ENCODE measurements at regions not wholly inside any gene's neighbourhood (a gene's known extent, or its start where the extent isn't known, plus 50 kb on each side); places are given as distances from the start of the nearest gene placed in this dataset.

- no peak for DNase-seq (ENCODE audit: low read depth)
- TF ChIP-seq, protein P1, sequence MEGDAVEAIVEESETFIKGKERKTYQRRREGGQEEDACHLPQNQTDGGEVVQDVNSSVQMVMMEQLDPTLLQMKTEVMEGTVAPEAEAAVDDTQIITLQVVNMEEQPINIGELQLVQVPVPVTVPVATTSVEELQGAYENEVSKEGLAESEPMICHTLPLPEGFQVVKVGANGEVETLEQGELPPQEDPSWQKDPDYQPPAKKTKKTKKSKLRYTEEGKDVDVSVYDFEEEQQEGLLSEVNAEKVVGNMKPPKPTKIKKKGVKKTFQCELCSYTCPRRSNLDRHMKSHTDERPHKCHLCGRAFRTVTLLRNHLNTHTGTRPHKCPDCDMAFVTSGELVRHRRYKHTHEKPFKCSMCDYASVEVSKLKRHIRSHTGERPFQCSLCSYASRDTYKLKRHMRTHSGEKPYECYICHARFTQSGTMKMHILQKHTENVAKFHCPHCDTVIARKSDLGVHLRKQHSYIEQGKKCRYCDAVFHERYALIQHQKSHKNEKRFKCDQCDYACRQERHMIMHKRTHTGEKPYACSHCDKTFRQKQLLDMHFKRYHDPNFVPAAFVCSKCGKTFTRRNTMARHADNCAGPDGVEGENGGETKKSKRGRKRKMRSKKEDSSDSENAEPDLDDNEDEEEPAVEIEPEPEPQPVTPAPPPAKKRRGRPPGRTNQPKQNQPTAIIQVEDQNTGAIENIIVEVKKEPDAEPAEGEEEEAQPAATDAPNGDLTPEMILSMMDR (IDR thresholded peaks at IDR 0.05; ENCODE audit: low read length, missing control alignments): no peak
- H3K4me3 ChIP-seq (replicated peaks; ENCODE audit: low read depth, low read length): no peak overlapping the region
Measured at GRCh38 chr9:129283705-129284606, 105.9 kb upstream of the IER5L start.

DNA sequence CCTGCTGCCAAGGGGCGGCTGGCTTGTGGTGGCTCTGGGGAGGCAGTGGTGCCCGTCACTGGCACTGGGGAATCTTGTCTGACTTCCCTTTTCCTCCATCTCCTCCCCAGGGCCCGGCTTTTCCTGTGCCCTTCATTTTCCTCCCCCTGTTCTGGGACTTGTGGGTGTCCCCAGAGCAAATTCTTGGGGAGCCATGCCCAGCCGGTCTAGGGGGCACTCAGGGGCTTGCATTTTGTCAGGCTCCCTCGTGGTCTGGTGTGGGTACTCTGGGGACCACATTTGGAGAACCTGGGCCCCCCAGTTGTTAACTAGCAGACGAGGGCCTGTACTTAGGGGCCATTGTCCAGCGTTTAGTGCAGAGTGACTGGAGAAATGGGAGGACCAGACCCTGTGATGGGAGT is 105.2 kb upstream of the IER5L start:
- no peak overlapping the region for H3K4me3 ChIP-seq (replicated peaks; ENCODE audit: low read depth, low read length)
- no peak for DNase-seq (ENCODE audit: low read depth)
- TF ChIP-seq, protein P1 (IDR thresholded peaks at IDR 0.05; ENCODE audit: low read length, missing control alignments): no peak

- no peak overlapping the region for H3K4me3 ChIP-seq (replicated peaks; ENCODE audit: low read depth, low read length)
- TF ChIP-seq, protein P1 (IDR thresholded peaks at IDR 0.05; ENCODE audit: low read length, missing control alignments): no peak
- no peak for DNase-seq (ENCODE audit: low read depth)
Measured at GRCh38 chr9:129282731-129283211, 104.7 kb upstream of the IER5L start.

DNA sequence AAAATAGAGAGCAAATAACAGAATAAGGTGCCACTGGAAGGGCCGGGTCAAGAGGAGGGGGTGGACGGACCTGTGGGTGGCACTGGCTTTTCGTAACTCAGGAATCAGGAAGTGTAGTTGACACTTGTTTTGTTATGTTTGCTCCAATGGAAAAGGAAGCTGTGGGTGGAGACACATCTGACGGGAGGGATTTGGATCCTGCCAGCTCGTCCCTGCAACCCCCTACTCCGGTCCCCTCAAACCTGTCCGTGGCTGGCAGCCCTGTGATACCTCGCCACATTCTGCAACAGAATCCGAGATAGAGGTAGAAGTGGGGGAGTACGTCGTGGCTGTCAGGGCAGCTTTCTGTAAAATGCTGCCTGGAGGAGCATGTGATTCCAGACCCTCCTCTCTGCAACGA is 104.2 kb upstream of the IER5L start:
- H3K4me3 ChIP-seq (replicated peaks; ENCODE audit: low read depth, low read length): no peak overlapping the region
- TF ChIP-seq, protein P1 (IDR thresholded peaks at IDR 0.05; ENCODE audit: low read length, missing control alignments): no peak
- no peak for DNase-seq (ENCODE audit: low read depth)

DNA sequence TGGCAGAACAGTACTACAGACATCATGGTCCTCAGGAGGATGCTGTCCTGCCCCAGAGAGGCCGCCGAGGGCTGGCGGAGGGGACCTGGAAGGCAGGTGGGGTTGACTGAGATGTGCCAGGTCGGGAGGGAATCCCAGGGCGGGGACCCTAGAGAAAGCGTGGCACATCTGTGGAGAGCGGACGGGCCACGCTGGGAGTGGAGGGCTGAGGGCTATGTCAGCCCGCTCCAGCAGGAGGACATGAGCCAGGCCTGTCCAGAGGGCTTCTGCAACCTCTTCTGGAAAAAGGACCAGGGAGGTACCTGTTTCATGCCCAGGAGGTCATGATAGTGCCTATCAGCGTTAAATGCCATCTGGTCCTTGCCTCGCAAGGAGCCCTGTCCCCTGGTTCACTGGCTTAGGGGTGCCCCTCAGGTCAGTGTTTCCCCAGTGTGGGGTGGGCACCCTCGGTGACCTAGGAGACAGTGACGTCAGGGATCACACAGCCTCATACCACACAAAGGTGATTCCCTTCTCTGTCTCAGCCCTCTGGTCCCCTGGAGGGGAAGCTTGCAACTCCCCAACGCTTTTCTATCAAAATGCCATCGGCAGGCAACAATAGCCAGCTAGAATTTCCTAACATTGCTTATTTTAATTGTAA is 103.6 kb upstream of the IER5L start:
- H3K4me3 ChIP-seq (replicated peaks; ENCODE audit: low read depth, low read length): no peak overlapping the region
- TF ChIP-seq, protein P1 (IDR thresholded peaks at IDR 0.05; ENCODE audit: low read length, missing control alignments): no peak

DNA sequence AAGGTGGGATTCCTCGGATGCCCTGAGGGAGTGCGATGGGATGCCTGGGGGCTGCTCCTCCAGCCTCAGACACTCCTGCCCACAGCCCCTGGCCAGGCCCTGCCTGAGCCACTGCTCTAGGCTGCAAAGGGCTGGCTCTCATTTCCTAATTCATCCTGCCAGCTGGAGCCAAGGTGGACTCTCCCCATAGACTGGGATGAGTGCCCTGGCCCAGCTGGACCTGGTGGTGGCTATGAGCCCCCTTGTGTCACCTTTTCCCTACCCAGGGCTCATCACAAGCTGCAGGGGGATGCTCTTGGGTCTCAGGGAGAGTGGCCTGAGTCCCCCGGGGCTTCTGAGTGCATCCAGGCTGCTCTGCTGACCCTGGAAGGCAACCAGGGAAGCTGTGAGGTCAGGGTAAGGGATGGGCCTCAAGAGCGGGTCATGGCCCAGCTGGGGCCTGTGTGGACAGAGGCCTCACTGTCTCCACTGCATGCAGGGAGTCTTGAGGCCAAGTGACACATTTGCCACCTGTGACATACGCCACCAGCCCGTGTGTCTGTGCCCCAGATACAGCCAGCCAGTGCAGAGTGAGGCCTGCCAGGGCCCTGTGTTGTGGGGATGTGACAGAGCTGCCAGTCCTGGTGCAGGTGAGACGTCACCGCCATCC is 102.7 kb upstream of the IER5L start:
- H3K4me3 ChIP-seq (replicated peaks; ENCODE audit: low read depth, low read length): no peak overlapping the region
- TF ChIP-seq, protein P1 (IDR thresholded peaks at IDR 0.05; ENCODE audit: low read length, missing control alignments): no peak

More for the DNA sequence above, 103.6 kb upstream of the IER5L start:
- no peak for DNase-seq (ENCODE audit: low read depth)

More for the DNA sequence above, 102.7 kb upstream of the IER5L start:
- no peak for DNase-seq (ENCODE audit: low read depth)
